Ishikawa (cell line): ENCODE measurements at regions not wholly inside any gene's neighbourhood (a gene's known extent, or its start where the extent isn't known, plus 50 kb on each side); places are given as distances from the start of the nearest gene placed in this dataset.

Experiments
- CEBPB ChIP-seq: IDR thresholded peaks from 2 replicates; pipeline ENCODE4 v1.6.1; 2012
- TAF1 ChIP-seq: IDR thresholded peaks from 2 replicates; pipeline ENCODE4 v1.6.1; 2012; ENCODE audit warnings: low read depth, mild to moderate bottlenecking
- TF ChIP-seq, protein P1 (sequence below): IDR thresholded peaks from 2 replicates; pipeline ENCODE4 v1.6.1; 2012
- TF ChIP-seq, protein P2 (sequence below): IDR thresholded peaks from 2 replicates; pipeline ENCODE4 v1.6.1; 2012

DNA sequence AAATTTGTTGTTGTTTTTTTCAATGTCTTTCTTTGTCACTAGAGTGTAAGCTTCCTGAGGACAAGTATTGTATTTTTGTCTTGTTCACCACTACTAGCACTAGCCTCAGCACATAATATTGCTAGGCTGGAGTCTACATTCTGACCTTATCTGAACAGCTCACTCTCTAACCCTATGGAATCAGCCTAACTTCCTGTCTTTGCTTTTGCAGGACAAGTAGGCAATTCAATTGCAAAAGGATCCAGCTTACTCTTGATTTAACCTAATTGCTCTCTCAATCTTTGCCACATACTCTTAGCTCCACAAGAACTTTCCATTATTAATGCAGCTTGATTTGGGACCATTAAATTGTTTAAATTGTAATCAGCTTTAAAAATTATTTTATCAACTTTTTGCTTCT lies 308.5 kb downstream of the MAN2A1 start:
- TF ChIP-seq TAF1: no peak
- TF ChIP-seq, protein P1, sequence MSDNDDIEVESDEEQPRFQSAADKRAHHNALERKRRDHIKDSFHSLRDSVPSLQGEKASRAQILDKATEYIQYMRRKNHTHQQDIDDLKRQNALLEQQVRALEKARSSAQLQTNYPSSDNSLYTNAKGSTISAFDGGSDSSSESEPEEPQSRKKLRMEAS: no peak
- TF ChIP-seq, protein P2, sequence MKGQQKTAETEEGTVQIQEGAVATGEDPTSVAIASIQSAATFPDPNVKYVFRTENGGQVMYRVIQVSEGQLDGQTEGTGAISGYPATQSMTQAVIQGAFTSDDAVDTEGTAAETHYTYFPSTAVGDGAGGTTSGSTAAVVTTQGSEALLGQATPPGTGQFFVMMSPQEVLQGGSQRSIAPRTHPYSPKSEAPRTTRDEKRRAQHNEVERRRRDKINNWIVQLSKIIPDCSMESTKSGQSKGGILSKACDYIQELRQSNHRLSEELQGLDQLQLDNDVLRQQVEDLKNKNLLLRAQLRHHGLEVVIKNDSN: no peak
- TF ChIP-seq CEBPB: no peak
